ENCODE measurements at regions not wholly inside any gene's neighbourhood (a gene's known extent, or its start where the extent isn't known, plus 50 kb on each side); places are given as distances from the start of the nearest gene placed in this dataset.

DNA sequence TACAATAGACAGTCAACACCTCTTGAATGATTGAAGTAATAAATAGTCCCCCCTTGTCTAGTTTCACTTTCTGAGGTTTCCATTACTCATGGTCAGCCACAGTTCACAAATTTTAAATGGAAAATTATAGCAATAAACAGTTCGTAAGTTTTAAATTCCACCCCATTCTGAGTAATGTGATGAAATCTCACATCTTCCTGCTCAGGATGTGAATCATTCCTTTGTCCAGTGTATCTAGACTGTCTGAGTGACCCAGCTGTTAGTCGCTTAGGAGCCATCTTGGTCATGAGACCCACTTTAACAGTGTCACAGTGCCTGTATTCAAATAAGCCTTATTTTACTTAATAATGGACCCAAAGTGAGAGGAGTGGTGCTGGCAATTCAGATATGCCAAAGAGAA lies 311.6 kb upstream of the PRR16 start:
- Mint-ChIP-seq H3K9me3 (ENCODE audit: unreplicated experiment) (no peaks in the 10 kb centered on the region), H3K4me1 (ENCODE audit: low read depth, unreplicated experiment) (peaks cover 19% of the 10 kb centered on the region)

DNA sequence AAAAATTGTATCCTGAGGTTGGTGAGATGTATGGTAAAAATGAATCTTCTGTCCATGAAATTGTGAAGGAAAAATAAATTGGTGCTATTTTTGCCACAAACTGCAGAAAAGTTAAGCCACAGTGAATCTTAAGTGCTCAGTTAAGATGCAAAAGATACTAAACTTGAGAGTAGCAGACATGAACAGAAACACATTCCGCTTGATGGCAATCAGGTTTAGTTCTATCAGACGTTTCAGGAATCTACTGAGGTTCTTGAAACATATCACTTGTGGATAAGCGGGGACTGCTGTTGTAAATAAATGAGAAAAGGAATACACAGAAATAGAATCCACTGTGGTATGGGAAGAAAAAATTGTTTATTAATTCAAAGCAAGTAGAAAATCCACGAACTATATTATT lies 311.2 kb upstream of the PRR16 start:
- Mint-ChIP-seq H3K4me1 (ENCODE audit: low read depth, unreplicated experiment) (peaks cover 19% of the 10 kb centered on the region), H3K4me3 (ENCODE audit: unreplicated experiment) (no peak overlapping the region), H3K27ac (ENCODE audit: unreplicated experiment) (peak overlapping the region; percentile 88), H3K27me3 (ENCODE audit: low read depth, unreplicated experiment) (no peaks in the 10 kb centered on the region), H3K9me3 (ENCODE audit: unreplicated experiment) (no peaks in the 10 kb centered on the region), H3K36me3 (ENCODE audit: low read depth, unreplicated experiment) (no peaks in the 10 kb centered on the region)
- no peaks in the 10 kb centered on the region for H3K36me3 ChIP-seq (ENCODE audit: insufficient read depth, low read length)
- H3K4me1 ChIP-seq (ENCODE audit: insufficient read depth, low read length): peaks cover 6% of the 10 kb centered on the region
- H3K4me2 ChIP-seq (ENCODE audit: low read length): no peak overlapping the region
- TF ChIP-seq, protein P1, sequence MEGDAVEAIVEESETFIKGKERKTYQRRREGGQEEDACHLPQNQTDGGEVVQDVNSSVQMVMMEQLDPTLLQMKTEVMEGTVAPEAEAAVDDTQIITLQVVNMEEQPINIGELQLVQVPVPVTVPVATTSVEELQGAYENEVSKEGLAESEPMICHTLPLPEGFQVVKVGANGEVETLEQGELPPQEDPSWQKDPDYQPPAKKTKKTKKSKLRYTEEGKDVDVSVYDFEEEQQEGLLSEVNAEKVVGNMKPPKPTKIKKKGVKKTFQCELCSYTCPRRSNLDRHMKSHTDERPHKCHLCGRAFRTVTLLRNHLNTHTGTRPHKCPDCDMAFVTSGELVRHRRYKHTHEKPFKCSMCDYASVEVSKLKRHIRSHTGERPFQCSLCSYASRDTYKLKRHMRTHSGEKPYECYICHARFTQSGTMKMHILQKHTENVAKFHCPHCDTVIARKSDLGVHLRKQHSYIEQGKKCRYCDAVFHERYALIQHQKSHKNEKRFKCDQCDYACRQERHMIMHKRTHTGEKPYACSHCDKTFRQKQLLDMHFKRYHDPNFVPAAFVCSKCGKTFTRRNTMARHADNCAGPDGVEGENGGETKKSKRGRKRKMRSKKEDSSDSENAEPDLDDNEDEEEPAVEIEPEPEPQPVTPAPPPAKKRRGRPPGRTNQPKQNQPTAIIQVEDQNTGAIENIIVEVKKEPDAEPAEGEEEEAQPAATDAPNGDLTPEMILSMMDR (IDR thresholded peaks at IDR 0.05; ENCODE audit: insufficient read depth, low read depth, low read length): no peak
- TF ChIP-seq EZH2 (IDR thresholded peaks at IDR 0.05; ENCODE audit: insufficient read depth, low read length): no peak
- H3K9me3 ChIP-seq (ENCODE audit: insufficient read depth, low read depth, low read length): no peaks in the 10 kb centered on the region
- no peak overlapping the region for H3K4me3 ChIP-seq (ENCODE audit: insufficient read depth, low read depth, low read length)
- no peaks in the 10 kb centered on the region for H3K79me2 ChIP-seq (ENCODE audit: insufficient read depth, low read length)
- peak overlapping the region; percentile 59 for H2AFZ ChIP-seq (ENCODE audit: low read depth, low read length)
- no peaks in the 10 kb centered on the region for H4K20me1 ChIP-seq (ENCODE audit: insufficient read depth, low read length)
- H3K9ac ChIP-seq (ENCODE audit: low read length): peak overlapping the region; percentile 7
- FAIRE-seq (no peak), DNase-seq (ENCODE audit: low read depth) (no peak)
- H3K27ac ChIP-seq (ENCODE audit: low read depth, low read length): peak overlapping the region; percentile 81
- H3K27me3 ChIP-seq (ENCODE audit: insufficient read depth, low read length): no peaks in the 10 kb centered on the region

More for the DNA sequence above, 311.6 kb upstream of the PRR16 start:
- Histone ChIP-seq H3K9ac (ENCODE audit: low read length) (peak overlapping the region; percentile 7), H3K4me1 (ENCODE audit: insufficient read depth, low read length) (peaks cover 6% of the 10 kb centered on the region), H3K36me3 (ENCODE audit: insufficient read depth, low read length) (no peaks in the 10 kb centered on the region), H3K4me3 (ENCODE audit: insufficient read depth, low read depth, low read length) (no peak overlapping the region), H3K9me3 (ENCODE audit: insufficient read depth, low read depth, low read length) (no peaks in the 10 kb centered on the region), H3K27me3 (ENCODE audit: insufficient read depth, low read length) (no peaks in the 10 kb centered on the region), H3K79me2 (ENCODE audit: insufficient read depth, low read length) (no peaks in the 10 kb centered on the region), H2AFZ (ENCODE audit: low read depth, low read length) (peak overlapping the region; percentile 59), H4K20me1 (ENCODE audit: insufficient read depth, low read length) (no peaks in the 10 kb centered on the region), H3K27ac (ENCODE audit: low read depth, low read length) (peak overlapping the region; percentile 81), H3K4me2 (ENCODE audit: low read length) (peak overlapping the region; percentile 42)
- FAIRE-seq (peak; percentile 98), DNase-seq (ENCODE audit: low read depth) (peak; percentile 88)
- Mint-ChIP-seq H3K27me3 (ENCODE audit: low read depth, unreplicated experiment) (no peaks in the 10 kb centered on the region), H3K36me3 (ENCODE audit: low read depth, unreplicated experiment) (no peaks in the 10 kb centered on the region), H3K4me3 (ENCODE audit: unreplicated experiment) (no peak overlapping the region), H3K27ac (ENCODE audit: unreplicated experiment) (peak overlapping the region; percentile 88)
- TF ChIP-seq, protein P1 (IDR thresholded peaks at IDR 0.05; ENCODE audit: insufficient read depth, low read depth, low read length): no peak
- TF ChIP-seq EZH2 (IDR thresholded peaks at IDR 0.05; ENCODE audit: insufficient read depth, low read length): no peak

DNA sequence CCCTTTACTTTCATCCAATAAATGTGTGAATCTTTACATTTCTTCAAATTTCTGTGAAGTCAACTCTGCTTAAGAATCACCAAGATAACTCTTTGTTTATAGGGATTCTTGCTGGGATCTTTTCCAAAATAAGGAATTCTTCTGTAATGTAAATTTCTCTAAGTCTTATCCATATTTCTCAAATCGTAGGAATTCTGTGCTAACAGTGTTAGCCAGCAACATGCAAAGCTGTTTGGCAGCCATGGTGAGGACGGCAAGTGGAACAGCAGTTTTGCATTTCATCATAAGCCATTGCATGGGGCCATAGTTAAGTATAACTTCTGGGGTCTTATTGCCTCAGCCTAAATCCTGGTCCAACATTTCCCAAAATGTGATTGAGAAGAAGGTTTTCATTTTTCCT lies 310.5 kb upstream of the PRR16 start:
- Histone ChIP-seq H3K36me3 (ENCODE audit: insufficient read depth, low read length) (no peaks in the 10 kb centered on the region), H3K27me3 (ENCODE audit: insufficient read depth, low read length) (no peaks in the 10 kb centered on the region), H3K27ac (ENCODE audit: low read depth, low read length) (no peak overlapping the region), H2AFZ (ENCODE audit: low read depth, low read length) (no peak overlapping the region), H3K4me3 (ENCODE audit: insufficient read depth, low read depth, low read length) (no peak overlapping the region), H3K4me1 (ENCODE audit: insufficient read depth, low read length) (peaks cover 6% of the 10 kb centered on the region), H3K79me2 (ENCODE audit: insufficient read depth, low read length) (no peaks in the 10 kb centered on the region), H3K9me3 (ENCODE audit: insufficient read depth, low read depth, low read length) (no peaks in the 10 kb centered on the region), H3K4me2 (ENCODE audit: low read length) (no peak overlapping the region), H3K9ac (ENCODE audit: low read length) (no peak overlapping the region), H4K20me1 (ENCODE audit: insufficient read depth, low read length) (no peaks in the 10 kb centered on the region)
- Mint-ChIP-seq H3K27ac (ENCODE audit: unreplicated experiment) (peak overlapping the region; percentile 88), H3K36me3 (ENCODE audit: low read depth, unreplicated experiment) (no peaks in the 10 kb centered on the region), H3K9me3 (ENCODE audit: unreplicated experiment) (no peaks in the 10 kb centered on the region), H3K27me3 (ENCODE audit: low read depth, unreplicated experiment) (no peaks in the 10 kb centered on the region), H3K4me1 (ENCODE audit: low read depth, unreplicated experiment) (peaks cover 19% of the 10 kb centered on the region), H3K4me3 (ENCODE audit: unreplicated experiment) (no peak overlapping the region)
- FAIRE-seq (no peak), DNase-seq (ENCODE audit: low read depth) (no peak)
- TF ChIP-seq, protein P1 (IDR thresholded peaks at IDR 0.05; ENCODE audit: insufficient read depth, low read depth, low read length): no peak
- TF ChIP-seq EZH2 (IDR thresholded peaks at IDR 0.05; ENCODE audit: insufficient read depth, low read length): no peak
